ENCODE measurements at regions not wholly inside any gene's neighbourhood (a gene's known extent, or its start where the extent isn't known, plus 50 kb on each side); places are given as distances from the start of the nearest gene placed in this dataset.

DNA sequence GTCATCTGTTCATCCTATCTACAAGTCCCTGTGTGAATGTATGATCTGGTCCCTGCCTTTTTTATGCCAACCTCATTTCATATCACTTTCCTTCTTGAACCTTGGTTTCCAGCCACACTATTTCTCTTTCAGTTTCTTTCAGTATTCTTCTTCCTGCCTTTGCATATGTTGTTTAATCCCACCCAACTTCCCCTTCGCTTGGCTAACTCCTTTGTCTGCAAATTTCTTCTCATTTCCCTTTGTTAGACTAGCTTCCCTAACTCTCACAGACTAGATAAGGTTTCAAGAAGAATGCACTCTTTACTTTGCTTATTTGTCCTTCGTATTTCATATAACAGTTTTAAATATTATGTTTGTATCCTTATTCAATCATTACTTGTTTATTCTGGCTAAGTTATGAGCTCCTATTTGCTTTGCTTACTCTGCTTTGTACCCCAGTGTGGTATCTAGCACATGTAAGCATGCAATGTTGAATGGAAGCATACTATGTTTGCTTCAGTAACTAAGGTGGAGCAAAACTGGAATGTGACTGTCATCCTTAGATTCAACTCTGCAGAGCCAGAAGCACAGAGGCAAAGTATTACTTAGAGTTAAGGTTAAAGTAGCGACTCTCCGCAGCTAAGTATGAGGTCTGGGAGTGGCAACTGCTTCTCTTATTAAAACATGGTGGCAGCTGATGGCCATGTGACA is 681.3 kb downstream of the CPS1 start:
- no peaks in the 10 kb centered on the region for H3K79me2 ChIP-seq (ENCODE audit: insufficient read depth, low read length)
- H4K20me1 ChIP-seq (ENCODE audit: insufficient read depth, low read length), result no peaks in the 10 kb centered on the region
- no peaks in the 10 kb centered on the region for H3K4me1 ChIP-seq (ENCODE audit: insufficient read depth, low read length)
- TF ChIP-seq, protein P1, sequence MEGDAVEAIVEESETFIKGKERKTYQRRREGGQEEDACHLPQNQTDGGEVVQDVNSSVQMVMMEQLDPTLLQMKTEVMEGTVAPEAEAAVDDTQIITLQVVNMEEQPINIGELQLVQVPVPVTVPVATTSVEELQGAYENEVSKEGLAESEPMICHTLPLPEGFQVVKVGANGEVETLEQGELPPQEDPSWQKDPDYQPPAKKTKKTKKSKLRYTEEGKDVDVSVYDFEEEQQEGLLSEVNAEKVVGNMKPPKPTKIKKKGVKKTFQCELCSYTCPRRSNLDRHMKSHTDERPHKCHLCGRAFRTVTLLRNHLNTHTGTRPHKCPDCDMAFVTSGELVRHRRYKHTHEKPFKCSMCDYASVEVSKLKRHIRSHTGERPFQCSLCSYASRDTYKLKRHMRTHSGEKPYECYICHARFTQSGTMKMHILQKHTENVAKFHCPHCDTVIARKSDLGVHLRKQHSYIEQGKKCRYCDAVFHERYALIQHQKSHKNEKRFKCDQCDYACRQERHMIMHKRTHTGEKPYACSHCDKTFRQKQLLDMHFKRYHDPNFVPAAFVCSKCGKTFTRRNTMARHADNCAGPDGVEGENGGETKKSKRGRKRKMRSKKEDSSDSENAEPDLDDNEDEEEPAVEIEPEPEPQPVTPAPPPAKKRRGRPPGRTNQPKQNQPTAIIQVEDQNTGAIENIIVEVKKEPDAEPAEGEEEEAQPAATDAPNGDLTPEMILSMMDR (IDR thresholded peaks at IDR 0.05; ENCODE audit: extremely low read depth, low read depth, low read length), result no peak
- H3K4me3 ChIP-seq (ENCODE audit: insufficient read depth, low read length), result no peak overlapping the region
- no peak for DNase-seq (ENCODE audit: insufficient read length, low spot score, missing footprints)
- no peaks in the 10 kb centered on the region for H3K36me3 ChIP-seq (ENCODE audit: insufficient read depth, low read length)
- H3K27ac ChIP-seq (ENCODE audit: low read depth, low read length), result no peak overlapping the region
- no peak overlapping the region for H2AFZ ChIP-seq (ENCODE audit: low read length)
- no peaks in the 10 kb centered on the region for H3K27me3 ChIP-seq (ENCODE audit: insufficient read depth, low read length)
- H3K4me2 ChIP-seq (ENCODE audit: insufficient read depth, low read length), result no peak overlapping the region
- no peaks in the 10 kb centered on the region for H3K9me3 ChIP-seq (ENCODE audit: low read depth, low read length)

DNA sequence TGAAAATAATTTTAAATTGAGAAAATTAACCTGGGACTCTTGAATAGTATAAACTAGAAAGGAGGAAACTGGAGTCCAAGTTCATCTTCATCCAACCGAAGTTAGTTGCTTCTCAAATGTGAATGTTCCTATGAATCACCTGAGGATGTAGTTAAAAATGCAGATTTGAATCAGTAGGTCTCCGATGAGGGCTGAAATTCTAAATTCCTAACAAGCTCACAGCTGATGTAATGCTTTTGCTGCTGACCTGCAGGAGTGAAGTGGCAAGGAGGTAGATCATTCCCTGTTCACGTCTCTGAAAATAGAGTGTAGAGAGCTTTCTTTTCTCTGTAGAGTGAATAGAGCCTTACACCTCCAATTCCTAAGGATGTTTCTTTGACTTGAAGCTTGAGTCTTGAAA is 685.5 kb downstream of the CPS1 start:
- Histone ChIP-seq H4K20me1 (ENCODE audit: insufficient read depth, low read length) (no peaks in the 10 kb centered on the region), H3K79me2 (ENCODE audit: insufficient read depth, low read length) (no peaks in the 10 kb centered on the region), H3K4me3 (ENCODE audit: insufficient read depth, low read length) (no peak overlapping the region), H3K27ac (ENCODE audit: low read depth, low read length) (no peak overlapping the region), H3K36me3 (ENCODE audit: insufficient read depth, low read length) (no peaks in the 10 kb centered on the region), H3K27me3 (ENCODE audit: insufficient read depth, low read length) (no peaks in the 10 kb centered on the region), H3K9me3 (ENCODE audit: low read depth, low read length) (no peaks in the 10 kb centered on the region), H3K4me1 (ENCODE audit: insufficient read depth, low read length) (no peaks in the 10 kb centered on the region), H2AFZ (ENCODE audit: low read length) (no peak overlapping the region), H3K4me2 (ENCODE audit: insufficient read depth, low read length) (no peak overlapping the region)
- TF ChIP-seq, protein P1 (IDR thresholded peaks at IDR 0.05; ENCODE audit: extremely low read depth, low read depth, low read length), result no peak
- no peak for DNase-seq (ENCODE audit: insufficient read length, low spot score, missing footprints)

DNA sequence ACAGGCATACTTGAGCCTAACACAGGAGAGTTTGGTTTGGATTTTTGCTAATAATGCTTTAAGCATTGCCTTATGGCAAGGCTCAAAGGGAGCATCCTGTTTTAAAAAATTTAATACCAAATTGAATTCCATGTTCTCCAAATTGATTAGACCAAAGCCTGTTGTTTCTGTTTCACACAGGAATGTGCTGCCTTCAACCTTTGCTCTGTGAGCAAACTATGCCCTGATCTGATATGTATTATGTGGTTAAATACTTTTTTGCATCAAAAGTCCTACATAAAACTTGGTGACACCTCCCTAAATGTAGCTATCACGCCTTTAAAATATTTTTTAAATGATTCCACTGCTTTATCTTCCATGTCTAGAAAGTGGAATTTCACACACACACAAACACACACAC is 691.4 kb downstream of the CPS1 start:
- H3K27ac ChIP-seq (ENCODE audit: low read depth, low read length), result no peak overlapping the region
- H2AFZ ChIP-seq (ENCODE audit: low read length), result no peak overlapping the region
- H3K4me3 ChIP-seq (ENCODE audit: insufficient read depth, low read length), result no peak overlapping the region
- H4K20me1 ChIP-seq (ENCODE audit: insufficient read depth, low read length), result no peaks in the 10 kb centered on the region
- no peaks in the 10 kb centered on the region for H3K79me2 ChIP-seq (ENCODE audit: insufficient read depth, low read length)
- no peaks in the 10 kb centered on the region for H3K9me3 ChIP-seq (ENCODE audit: low read depth, low read length)
- no peaks in the 10 kb centered on the region for H3K4me1 ChIP-seq (ENCODE audit: insufficient read depth, low read length)
- no peaks in the 10 kb centered on the region for H3K36me3 ChIP-seq (ENCODE audit: insufficient read depth, low read length)
- TF ChIP-seq, protein P1 (IDR thresholded peaks at IDR 0.05; ENCODE audit: extremely low read depth, low read depth, low read length), result no peak
- H3K27me3 ChIP-seq (ENCODE audit: insufficient read depth, low read length), result no peaks in the 10 kb centered on the region
- H3K4me2 ChIP-seq (ENCODE audit: insufficient read depth, low read length), result no peak overlapping the region
- no peak for DNase-seq (ENCODE audit: insufficient read length, low spot score, missing footprints)

DNA sequence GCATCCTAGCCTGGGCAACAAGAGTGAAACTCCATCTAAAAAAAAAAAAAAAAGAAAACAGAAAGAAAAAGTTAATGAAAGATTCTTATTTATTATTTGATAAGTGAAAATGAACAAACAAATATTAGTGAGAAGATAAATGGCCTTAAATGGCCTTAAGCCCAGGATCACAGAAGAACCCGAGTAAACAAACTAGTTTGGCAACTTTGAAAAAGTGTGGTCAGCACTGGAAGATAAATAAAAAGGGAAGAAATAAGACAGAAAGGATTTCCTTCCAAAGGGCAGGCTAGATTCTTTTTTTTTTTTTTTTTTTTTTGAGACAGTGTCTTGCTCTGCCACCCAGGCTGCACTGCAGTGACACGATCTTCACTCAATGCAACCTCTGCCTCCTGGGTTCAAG is 692.4 kb downstream of the CPS1 start:
- no peaks in the 10 kb centered on the region for H3K79me2 ChIP-seq (ENCODE audit: insufficient read depth, low read length)
- no peaks in the 10 kb centered on the region for H3K27me3 ChIP-seq (ENCODE audit: insufficient read depth, low read length)
- no peak overlapping the region for H2AFZ ChIP-seq (ENCODE audit: low read length)
- H3K27ac ChIP-seq (ENCODE audit: low read depth, low read length), result no peak overlapping the region
- H3K4me1 ChIP-seq (ENCODE audit: insufficient read depth, low read length), result no peaks in the 10 kb centered on the region
- no peak overlapping the region for H3K4me2 ChIP-seq (ENCODE audit: insufficient read depth, low read length)
- no peaks in the 10 kb centered on the region for H4K20me1 ChIP-seq (ENCODE audit: insufficient read depth, low read length)
- DNase-seq (ENCODE audit: insufficient read length, low spot score, missing footprints), result no peak
- no peaks in the 10 kb centered on the region for H3K36me3 ChIP-seq (ENCODE audit: insufficient read depth, low read length)
- H3K4me3 ChIP-seq (ENCODE audit: insufficient read depth, low read length), result no peak overlapping the region
- H3K9me3 ChIP-seq (ENCODE audit: low read depth, low read length), result no peaks in the 10 kb centered on the region
- TF ChIP-seq, protein P1 (IDR thresholded peaks at IDR 0.05; ENCODE audit: extremely low read depth, low read depth, low read length), result no peak

Data from osteoblast (primary cell).